HG02642 (cell line): ENCODE measurements at regions not wholly inside any gene's neighbourhood (a gene's known extent, or its start where the extent isn't known, plus 50 kb on each side); places are given as distances from the start of the nearest gene placed in this dataset.

Source experiments
- ATAC-seq: cut with Tn5 transposase; IDR thresholded peaks from one replicate; pipeline ENCODE4 v1.9.1; 2021; ENCODE audit warnings: mild to moderate bottlenecking; ENCODE audit not compliant: unreplicated experiment, poor library complexity

DNA sequence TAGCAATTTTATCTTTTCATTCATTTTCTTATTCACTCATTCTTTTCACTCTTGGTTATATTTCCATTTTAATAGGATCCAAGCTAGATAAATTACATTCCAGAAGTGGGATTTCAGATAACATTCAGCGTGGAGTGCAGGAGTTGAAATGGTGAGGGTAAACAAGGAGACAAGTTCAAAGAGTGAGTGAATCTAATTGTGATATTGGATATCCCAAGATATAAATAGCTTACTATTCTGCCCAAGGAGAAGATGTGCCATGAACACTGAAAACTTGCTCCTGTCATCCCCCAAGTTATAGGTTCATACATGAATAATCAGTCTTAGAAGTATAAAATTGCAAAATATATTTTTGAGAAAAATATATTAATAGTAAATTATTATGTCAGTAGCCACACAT lies 459.3 kb downstream of the CETN3 start:
- ATAC-seq: no peak

DNA sequence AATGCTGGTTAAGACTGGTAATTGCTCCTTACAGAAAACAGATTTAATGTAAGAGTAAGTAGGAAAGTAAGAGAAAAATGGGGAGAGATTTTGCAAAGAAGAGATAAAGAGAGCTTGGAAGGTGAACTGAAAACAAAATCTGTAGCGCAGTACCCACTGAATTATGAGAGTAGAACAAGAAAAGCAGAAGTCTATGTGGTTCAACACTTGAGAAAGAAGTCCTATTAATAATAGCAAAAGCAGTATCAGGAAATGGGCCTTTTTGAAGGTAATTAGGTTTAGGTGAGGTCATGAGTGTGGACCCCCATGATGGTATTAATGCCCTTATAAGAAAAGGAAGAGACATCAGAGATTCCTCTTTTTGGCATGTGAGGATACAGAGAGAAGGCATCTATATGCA lies 460.6 kb downstream of the CETN3 start:
- ATAC-seq: no peak

DNA sequence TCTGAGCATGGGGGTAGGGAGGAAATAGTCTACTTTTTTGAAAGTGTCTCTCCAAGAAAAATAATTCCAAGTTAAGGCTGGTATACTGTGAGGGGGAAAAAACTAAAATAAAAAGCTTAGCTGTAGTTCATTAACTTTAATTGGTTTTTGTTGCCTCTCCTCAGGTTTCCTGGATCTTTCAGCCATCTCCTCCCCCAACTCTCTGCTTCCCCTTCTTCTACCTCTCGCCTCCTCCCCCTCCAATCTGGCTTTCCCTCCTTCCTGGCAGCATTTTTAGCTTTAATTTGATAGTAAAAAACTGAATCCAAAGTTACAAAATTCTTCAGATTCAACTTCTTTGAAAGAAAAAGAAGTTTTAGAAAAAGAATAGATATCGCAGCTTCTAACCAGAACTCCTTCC lies 462.6 kb downstream of the CETN3 start:
- no peak for ATAC-seq

DNA sequence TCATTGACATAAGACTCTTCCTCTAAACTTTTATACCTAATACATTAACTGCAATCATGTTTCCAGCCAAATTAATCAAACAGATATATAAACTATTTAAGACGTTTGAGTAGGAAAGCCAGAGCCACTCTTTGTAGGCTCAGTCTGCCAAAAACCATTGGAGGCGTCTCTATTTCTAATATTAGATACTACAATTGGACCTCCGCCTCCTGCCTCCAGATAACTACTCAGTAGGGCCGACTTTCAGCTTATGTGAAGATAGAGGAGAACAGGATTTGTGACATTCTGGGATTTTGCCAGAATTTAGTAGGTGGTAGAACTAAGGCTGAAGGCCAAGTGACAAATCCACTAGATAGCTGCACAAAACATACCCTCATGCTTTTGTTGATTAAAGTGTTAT lies 463.0 kb downstream of the CETN3 start:
- ATAC-seq: no peak

DNA sequence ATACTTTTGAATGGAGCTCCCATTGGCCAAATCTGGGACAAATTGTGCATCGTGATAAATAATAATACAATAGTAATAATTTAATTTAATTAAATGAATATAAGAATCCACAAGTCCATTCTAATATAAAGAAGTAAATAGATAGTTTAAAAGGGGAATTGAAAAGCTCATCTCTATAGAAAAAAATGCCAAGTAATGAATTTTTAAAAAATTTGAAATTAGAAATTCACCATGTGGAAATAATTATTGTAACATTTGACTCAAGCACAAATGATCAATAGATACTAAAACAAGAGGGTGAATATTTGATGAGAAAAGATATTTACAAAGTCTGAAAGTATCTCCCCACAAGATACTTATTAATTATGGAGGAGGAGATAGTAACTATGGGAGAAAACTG lies 467.4 kb downstream of the CETN3 start:
- ATAC-seq: no peak

DNA sequence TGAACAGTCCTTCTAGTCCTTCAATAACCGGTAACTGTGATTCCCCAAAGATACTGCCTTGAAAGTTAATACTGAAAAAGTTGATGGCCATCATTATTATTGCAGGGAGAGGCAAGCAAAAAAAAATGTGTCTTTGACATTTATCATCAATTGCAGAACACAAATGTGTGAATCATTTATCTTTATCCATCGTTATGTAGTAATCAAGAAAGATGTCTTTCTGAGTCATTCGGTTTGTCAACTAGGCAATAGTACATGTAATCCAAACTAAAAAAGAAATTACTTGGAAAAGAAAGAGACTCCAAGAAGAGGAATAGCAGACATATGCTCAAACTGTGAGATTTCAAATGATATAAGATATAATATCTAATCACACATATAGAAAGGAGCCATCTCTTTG lies 473.0 kb downstream of the CETN3 start:
- ATAC-seq: no peak

DNA sequence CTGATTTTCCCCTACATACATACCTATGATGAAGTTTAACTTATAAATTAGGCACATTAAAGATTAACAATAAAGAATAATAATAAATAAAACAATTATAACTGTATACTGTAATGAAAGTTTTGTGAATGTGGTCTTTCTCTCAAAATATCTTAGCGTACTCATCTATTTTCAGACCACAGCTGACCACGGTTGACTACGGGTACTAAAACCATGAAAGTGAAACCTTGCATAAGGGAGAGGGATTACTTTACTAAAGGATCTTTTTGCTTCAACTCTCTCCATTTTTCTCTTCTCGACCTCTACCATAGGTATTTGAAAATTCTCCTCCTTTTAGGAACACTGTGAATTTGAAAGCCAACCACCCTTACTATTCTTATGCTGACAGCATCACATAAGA lies 475.5 kb downstream of the CETN3 start:
- no peak for ATAC-seq

DNA sequence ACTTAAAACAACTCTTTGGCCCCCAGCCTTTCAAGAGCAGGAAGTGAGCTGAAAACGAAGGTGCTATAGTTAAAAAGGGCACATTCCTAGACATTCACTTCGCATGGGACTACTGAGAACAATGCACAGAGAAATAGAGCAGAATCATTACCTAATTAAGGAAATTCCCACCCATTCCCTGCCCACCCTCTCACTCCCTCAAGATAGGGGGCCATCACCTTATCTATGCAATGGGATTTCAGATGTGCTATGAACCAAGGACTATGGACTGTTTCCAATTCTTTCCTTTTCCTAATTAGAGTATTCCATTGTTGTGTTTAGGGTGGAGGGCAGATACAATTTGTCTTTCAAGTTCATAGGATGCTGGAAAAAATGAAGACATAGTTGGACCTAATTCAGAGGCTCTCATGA lies 476.8 kb downstream of the CETN3 start:
- no peak for ATAC-seq

DNA sequence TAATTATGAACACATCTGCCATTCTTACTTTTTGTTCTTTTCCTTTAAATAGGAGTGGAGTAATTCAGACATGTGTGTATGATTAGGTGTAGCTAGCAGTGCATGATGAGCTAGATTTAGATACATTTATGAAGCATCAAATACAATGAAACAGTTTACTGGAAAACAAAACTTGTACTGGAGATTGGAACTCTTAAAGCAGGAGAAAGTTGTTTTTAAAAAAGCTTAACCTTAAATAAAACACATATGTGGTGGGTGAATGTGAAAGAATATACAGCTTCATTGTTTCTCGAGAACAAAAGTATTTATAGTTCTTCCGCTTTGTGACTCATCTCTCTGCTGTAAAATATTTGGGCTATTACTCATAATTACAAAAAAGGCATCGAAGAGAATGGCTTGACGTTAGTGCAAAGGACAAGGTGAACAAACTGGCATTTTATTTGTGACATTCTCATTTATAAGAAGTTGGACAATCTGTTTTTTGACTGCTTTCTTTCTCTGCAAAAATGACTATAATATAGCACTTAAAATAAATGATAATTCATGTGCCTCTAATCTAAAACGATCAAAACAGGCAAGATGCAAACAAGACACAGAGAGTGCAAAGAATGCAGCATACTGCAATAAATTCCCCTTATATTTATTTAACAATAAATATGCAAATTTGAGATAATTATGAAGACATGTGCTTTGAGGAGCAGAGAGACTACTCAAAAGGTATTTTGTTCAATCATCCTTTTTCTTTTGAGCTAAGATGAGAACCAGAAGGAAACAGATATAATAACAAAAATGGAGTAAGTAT lies 478.8 kb downstream of the CETN3 start:
- peak; percentile 84 for ATAC-seq

DNA sequence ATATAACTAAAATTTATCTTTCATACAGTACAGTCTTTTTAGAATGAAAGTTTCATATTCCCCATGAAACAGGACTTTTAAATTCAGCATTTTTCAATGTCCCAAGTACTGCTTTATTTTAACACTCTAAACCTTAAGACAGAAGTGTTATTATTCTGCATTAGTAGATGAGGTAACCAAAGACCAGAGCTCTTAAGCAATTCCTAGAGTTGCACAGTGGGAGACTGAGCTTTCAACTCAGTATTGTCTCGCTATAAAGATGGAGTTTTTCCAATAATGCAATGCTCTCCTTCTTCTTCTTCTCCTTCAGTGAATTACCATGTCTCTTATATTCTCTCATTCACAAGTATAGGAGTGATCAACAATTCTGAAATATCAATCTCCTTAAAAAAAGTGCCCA lies 479.7 kb downstream of the CETN3 start:
- no peak for ATAC-seq

DNA sequence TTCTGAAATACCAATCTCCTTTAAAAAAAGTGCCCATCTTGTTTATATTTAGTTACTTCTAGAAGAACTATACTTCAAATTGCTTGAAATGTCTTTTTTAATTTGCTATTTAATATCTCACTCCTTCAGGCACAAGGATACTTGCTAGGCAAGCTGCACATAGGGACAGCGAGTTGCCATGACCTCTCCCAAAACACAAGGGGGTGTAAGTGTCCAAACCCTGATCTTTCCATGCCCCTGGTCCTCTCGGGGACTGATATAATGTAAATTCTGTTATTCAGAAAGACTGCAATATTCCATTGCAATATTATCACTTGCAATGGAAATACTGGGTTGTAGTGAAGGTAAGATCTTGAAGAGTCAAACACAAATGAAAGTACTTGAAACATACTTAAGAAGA lies 480.4 kb downstream of the CETN3 start:
- ATAC-seq: no peak

DNA sequence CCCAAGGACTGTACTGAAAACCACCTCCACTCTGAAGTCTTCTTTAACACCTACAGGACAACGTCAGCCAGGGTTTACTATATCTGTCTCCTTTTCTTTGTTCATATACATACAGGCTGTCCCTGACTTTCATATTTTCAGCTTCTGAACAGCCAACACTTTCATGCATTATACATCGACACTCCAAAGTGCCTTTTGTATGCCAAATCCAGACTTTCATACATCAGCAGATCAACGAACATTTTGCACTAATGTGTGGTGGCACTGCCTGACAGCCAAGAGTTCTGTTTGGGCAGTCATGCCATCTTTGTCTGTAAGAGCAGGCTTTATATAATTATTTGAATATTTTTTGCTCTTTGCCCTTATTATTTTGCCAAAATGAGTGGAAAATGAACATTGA lies 487.4 kb downstream of the CETN3 start:
- ATAC-seq: no peak

DNA sequence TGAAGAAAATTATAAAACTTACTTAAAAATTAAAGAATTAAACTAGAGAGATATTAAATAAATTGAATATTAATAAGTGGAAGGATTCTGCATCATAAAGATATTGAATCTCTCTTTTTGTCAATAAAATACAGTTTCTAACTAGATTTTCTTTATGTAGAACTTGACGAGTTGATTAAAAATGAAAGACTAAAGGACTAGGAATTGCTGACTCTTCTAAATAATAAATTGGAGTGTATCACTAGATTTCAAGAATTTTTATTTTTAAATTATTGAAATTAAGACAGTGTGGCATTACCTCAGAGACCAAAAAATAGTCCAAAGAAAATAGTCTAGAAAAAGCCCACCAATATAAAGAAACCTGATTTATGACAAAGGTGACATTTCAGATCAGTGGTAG lies 492.4 kb downstream of the CETN3 start:
- no peak for ATAC-seq

DNA sequence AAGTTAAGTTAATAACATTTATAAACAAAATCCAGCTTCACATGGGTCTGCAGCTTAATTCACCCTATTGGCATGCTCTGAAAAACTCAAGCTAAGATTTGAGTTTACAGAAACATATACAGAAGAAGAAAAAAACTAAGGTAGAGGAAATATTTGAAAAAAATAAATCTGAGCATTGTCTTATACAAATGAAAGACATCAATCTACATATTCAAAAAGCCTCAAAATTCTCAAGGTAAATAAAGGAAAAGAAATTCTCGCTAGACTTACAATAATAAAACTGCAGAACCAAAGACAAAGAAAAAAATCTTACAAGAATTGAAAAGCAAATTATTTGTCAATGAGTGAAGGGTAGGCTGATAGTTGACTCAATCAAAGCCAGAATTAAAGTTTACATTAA lies 493.4 kb downstream of the CETN3 start:
- ATAC-seq: no peak

DNA sequence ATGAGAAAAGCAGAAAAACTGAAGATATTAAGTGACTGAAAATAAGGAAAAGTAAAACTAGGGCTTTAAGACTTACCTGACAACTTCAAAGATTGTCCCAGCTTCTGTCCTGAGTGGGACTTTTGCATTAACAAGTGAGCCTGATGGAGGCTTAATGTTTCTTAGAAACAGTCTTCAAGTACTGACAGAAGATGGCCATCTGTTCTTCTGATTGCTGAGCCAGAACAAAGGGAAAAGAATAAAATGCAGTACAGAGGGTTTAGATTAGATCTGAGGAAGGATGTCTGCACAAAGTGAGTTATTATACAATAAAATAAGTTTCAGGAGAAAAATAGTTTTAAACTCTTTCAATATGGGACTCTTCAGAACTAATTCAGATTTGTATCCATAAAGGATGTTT lies 500.7 kb downstream of the CETN3 start:
- ATAC-seq: no peak

DNA sequence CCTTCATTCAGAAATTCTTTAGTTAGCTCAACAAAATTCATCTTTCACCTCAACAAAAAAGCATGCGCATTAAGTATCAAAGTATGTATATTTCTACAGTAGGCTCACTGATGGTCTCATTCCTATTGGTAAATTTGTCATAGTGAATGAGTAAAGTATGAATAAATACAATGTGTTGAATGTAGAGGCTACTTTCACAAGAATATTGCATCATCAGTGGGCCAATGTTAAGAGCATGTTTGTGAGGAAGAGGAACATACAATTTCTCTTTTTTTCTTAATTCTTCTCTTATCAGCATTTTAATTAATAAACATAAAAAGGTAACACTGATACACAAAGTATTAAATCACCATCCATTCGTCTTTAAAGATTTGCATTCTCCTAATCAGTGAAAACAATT lies 505.1 kb downstream of the CETN3 start:
- no peak for ATAC-seq

DNA sequence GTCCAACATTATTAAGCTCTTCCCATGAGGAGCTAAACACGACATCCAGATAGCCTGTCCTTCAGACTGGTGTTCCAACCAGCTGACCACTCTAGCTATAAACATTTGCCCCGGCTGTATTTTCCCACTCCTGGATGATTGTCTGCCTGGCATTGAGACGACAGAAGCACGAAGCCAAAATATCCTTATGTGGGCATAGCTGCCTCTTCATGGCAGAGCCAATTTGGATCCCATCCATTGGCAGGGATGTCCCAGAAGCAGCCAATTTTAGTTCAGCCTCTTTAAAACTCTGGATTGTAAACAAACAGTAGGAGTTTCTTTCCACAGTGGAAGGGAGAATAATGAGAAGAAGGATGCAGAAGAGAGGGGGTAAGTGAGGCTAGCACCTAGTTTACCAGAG lies 507.6 kb downstream of the CETN3 start:
- no peak for ATAC-seq

DNA sequence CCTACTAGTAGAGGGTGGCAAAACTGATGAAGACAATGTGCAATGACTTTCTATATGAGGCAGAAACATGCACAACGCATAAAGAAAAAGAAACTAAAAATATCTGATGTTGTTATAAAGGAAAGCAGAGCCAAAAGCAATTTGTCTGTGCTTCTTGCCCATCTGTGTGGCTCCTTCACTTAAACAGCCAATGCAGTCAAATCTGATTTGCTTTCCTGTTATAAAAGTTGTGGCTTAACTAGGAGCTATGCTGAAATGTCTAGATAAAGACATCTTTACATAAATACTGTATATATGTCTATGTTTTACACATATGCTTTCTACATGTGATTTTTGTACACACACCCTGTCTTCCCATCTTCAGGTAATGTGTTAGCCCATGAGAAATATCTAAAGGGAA lies 508.2 kb downstream of the CETN3 start:
- ATAC-seq: no peak

DNA sequence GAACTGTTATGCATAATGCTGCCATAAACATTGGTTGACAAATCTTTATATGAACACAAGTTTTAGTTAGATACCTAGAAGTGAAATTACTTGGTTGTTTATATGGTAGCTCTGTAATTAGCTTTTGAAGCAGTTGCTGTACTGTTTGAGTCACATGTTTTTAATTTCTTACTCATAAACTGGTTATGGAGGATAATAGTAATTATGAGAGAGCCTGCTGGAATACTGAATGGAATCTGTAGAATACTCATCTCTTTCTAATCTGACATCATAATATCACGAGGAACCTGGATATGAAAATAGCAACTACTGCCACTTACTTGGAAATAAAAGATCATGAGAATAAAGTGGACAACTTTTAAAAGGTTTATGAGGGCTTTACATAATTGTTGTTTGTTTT lies 509.2 kb downstream of the CETN3 start:
- ATAC-seq: no peak

DNA sequence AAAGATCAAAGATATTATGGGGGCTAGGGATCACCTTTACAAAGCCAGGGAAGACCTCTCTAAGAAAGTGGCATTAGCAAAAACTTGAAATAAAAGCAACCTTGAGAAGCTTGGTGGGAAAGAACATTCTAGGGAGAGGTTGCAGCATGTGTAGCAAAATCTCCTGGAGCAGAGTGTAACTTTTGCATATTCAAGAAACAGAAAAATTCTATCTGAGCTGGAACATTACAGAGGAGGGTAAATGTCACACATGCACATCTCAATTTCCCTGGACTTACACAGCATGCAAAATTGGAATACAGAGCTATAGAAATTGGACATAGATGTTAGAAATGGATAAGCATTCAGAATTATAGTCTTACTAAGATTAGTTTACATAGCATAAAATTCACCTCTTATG lies 510.0 kb downstream of the CETN3 start:
- no peak for ATAC-seq

DNA sequence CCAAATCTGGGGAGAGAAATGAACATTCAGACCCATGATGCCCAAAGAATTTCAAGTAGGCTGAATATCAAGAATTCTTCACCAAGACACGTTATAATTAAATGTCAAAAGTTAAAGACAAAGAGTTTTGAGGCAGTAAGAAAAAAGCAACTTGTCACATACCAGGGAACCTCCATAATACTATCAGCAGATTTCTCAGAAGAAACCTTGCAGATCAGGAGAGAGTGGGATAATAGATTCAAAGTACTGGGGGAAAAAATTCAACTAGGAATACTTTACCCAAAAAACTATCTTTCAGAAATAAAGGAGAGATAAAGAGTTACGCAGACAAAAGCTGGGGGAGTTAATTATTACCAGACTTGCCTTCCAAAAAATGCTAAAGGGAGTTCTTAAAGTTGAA lies 516.0 kb downstream of the CETN3 start:
- ATAC-seq: no peak

DNA sequence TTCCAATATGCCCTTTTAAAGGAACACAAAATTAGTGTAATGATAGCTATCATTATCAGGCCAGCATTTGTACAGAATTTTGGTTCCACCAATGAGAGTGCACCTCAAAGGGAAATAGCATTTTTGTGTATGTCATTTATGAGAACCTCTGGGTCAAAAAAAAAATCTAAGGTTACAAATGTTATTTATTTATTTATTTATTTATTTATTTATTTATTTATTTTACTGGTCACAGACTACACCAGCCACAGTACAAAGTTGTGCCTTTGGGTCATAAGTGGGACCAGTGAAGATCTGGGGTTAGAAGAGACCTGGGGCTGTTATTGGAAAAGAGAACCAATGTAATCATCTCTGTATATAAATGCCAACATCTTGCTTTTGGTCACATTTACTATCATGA lies 523.9 kb downstream of the CETN3 start:
- no peak for ATAC-seq

DNA sequence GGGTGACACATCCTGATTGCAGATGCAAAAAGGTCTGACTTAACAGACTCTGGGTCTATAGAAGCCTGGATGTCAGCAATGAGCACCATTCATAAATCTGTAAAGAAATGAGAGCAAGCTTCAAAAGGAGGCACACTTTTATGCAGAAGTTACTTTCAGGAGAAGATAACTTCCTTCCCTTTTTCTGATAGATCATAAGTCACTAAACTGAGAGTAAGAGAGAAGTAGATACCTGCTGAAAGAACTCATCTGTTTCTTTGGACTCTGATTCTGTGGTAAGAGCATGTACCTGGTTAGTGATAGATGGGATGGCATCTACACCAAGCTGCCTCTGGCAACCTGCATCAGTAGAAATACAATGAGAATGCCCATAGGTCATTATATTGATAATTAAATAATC lies 525.6 kb downstream of the CETN3 start:
- no peak for ATAC-seq
